Heart right ventricle (tissue), 16 donors: ENCODE measurements at regions not wholly inside any gene's neighbourhood (a gene's known extent, or its start where the extent isn't known, plus 50 kb on each side); places are given as distances from the start of the nearest gene placed in this dataset.

Source experiments
- ATAC-seq, 8 donors: fragments of 200-7000 bp; cut with Tn5 transposase; one replicate each; pipeline ENCODE4 v1.9.1; 2020; ENCODE audit warnings: mild to moderate bottlenecking in 8 of 8, moderate library complexity in 8 of 8, moderate number of reproducible peaks in 1 of 8
- DNase-seq, 2 donors: peaks; one replicate each; pipeline ENCODE4 v3.0.0-alpha.2; 2020
- H3K27ac ChIP-seq, 10 donors: fragments of 200-600 bp; sonication (generic) in 2 of 10; one replicate each; pipeline versions ENCODE4 v1.5.0 to v1.8.0; 2020 to 2022; ENCODE audit warnings: mild to moderate bottlenecking in 3 of 10
- H3K27me3 ChIP-seq, 7 donors: fragments of 200-600 bp; one replicate each; pipeline ENCODE4 v1.8.0; 2021 to 2022; ENCODE audit warnings: mild to moderate bottlenecking in 2 of 7
- H3K36me3 ChIP-seq, 9 donors: fragments of 200-600 bp; sonication (generic) in 1 of 9; one replicate each; pipeline versions ENCODE4 v1.5.0 to v1.8.0; 2020 to 2022; ENCODE audit warnings: mild to moderate bottlenecking in 2 of 9
- H3K4me1 ChIP-seq, 9 donors: fragments of 200-600 bp; sonication (generic) in 1 of 9; one replicate each; pipeline versions ENCODE4 v1.5.0 to v1.8.0; 2020 to 2022; ENCODE audit warnings: mild to moderate bottlenecking in 4 of 9
- H3K4me3 ChIP-seq, 10 donors: fragments of 200-600 bp; sonication (generic) in 2 of 10; one replicate each; pipeline versions ENCODE4 v1.5.0 to v1.8.0; 2020 to 2022; ENCODE audit warnings: mild to moderate bottlenecking in 7 of 10, moderate library complexity in 2 of 10
- H3K9me3 ChIP-seq, 11 donors: fragments of 200-600 bp in 10 of 11; sonication (generic) in 2 of 11; one replicate each; pipeline versions ENCODE4 v1.5.0 to v1.8.0; 2013 to 2022; ENCODE audit warnings: mild to moderate bottlenecking in 2 of 11, control low read depth in 1 of 11, moderate library complexity in 1 of 11
- WGBS, 2 donors: extraction: QIAGEN DNeasy Blood & Tissue Kit; methylation state at CpG; one replicate each; pipeline ENCODE4 v1.1.7; 2013; ENCODE audit warnings: inconsistent platforms in 1 of 2; 5-methylcytosine and 5-hydroxymethylcytosine counted together
- intact Hi-C, 10 donors: fragments of 100-400 bp; cut with DNase I; formaldehyde crosslinking; loops; one replicate each; pipeline versions ENCODE4 v1.11.1 to v1.14.2; 2022
- TF ChIP-seq, protein P1 (sequence below), 9 donors: fragments of 200-600 bp; sonication (generic) in 2 of 9; IDR thresholded peaks; one replicate each; pipeline versions ENCODE4 v1.5.0 to v1.8.0; 2021 to 2022; ENCODE audit warnings: antibody characterized with exemption in 9 of 9, mild to moderate bottlenecking in 5 of 9, moderate library complexity in 1 of 9
- donor health status: Arrhythmogenic right ventricular cardiomyopathy.
- donor health status: ischemic (EF 13 %, LVEDD 7.1; RV severe dilation, severe dysfunction).
- donor health status: healthy with polysubstance abuse.
- donor health status: DM: no; HTN: yes; CAD: no.
- donor health status: DM: no; HTN: no; CAD: no.
- donor health status: ischemic (EF 25% LVEDD 6.9; RV normal size, moderate dysfunction).
- donor health status: ischemic (EF 25% LVEDD 5.7; RV mildly dilated, moderate dysfunction).
- donor health status: healthy.
- donor health status: DM: yes; HTN: yes; CAD: no.
- donor health status: Ischemic cardiomyopathy.
- donor health status: ischemic (EF 35%, LVEDD 5.7; RV mildly dilated, moderate dysfunction).
- donor health status: nonischemic (EF 11% LVEDD 7.7; RV severe dilation, severe dysfunction).
- donor health status: DM: yes; HTN: yes; CAD: no.
- donor health status: PGD.
- donor health status: ischemic (EF 29% LVEDD 5.4; RV normal size, mild dysfunction).
- donor health status: nonischemic (EF 23%, LVEDD 6.1; RV moderate dilation, normal function).

DNA sequence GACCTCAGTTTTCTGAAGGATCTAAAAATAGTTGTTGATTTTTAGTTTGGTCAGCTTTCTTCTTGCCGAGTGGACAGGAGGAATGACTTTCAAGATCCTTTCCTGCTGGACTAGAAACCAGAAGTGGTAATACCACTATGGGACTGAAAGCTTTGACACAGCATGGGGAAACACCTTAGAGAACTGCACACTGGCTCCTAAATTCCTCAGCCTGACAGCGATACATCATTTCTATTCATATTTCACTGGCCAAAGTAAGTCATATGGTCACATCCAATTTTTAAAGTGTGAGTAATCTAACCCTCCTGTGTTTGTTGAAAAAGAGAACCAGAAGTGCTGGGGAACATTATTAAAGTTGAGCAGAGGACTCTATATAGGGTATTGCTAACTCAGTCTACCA lies 244.7 kb upstream of the MMADHC start:
- H3K36me3 ChIP-seq = no peaks in the 10 kb centered on the region
- H3K4me1 ChIP-seq = no peaks in the 10 kb centered on the region
- H3K27me3 ChIP-seq = no peaks in the 10 kb centered on the region
- no peak overlapping the region for H3K27ac ChIP-seq
- intact Hi-C loops = no loop called here
- H3K4me3 ChIP-seq = no peak overlapping the region
- 77% methylated on average over 2 of the region's 2 CpGs for WGBS, 2 donors
- peaks cover 0 to 38% (median 4%) of the 10 kb centered on the region in 11 donors for H3K9me3 ChIP-seq
- TF ChIP-seq, protein P1, sequence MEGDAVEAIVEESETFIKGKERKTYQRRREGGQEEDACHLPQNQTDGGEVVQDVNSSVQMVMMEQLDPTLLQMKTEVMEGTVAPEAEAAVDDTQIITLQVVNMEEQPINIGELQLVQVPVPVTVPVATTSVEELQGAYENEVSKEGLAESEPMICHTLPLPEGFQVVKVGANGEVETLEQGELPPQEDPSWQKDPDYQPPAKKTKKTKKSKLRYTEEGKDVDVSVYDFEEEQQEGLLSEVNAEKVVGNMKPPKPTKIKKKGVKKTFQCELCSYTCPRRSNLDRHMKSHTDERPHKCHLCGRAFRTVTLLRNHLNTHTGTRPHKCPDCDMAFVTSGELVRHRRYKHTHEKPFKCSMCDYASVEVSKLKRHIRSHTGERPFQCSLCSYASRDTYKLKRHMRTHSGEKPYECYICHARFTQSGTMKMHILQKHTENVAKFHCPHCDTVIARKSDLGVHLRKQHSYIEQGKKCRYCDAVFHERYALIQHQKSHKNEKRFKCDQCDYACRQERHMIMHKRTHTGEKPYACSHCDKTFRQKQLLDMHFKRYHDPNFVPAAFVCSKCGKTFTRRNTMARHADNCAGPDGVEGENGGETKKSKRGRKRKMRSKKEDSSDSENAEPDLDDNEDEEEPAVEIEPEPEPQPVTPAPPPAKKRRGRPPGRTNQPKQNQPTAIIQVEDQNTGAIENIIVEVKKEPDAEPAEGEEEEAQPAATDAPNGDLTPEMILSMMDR (IDR thresholded peaks at IDR 0.05) = no peak
- no peak for ATAC-seq
- DNase-seq = no peak

DNA sequence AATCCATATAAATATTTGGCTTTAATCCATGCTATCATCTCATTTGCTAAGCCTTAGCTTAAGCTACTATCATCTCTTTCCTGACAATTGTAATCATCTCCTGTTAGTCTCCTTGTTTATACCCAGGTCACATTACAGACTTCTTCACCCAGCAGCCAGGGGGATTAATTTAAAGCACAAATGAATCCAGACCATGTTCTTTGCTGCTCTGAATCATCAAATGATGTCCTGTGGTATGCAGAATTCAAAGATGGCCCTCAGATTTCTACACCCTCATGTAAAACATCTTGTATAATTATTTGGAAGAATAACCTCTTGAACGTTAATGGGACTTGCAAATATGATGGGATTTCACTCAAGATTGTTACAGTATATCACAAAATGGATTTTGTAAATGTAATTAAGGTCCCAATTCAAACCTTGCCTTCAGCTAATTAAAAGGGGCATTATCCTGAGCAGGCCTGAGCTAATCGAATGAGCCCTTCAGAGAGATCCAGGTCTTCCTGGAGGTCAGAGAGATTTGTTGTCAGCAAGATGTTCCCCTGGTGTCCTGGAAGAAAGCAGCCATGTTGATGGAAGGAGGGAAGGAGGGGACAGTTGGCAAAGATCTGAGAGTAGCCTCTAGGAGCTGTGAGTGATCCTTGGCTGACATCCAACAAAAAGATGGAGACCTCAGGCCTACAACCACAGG lies 241.1 kb upstream of the MMADHC start:
- H3K27me3 ChIP-seq = no peaks in the 10 kb centered on the region
- H3K9me3 ChIP-seq = peaks cover 0 to 8% (median 0%) of the 10 kb centered on the region in 11 donors
- intact Hi-C loops = no loop called here
- H3K4me3 ChIP-seq = no peak overlapping the region
- H3K4me1 ChIP-seq = peaks cover 0 to 3% (median 0%) of the 10 kb centered on the region in 9 donors
- ATAC-seq (no peak), DNase-seq (no peak)
- no peaks in the 10 kb centered on the region for H3K36me3 ChIP-seq
- WGBS, 2 donors = 96 to 99% methylated on average over 2 of the region's 2 CpGs
- H3K27ac ChIP-seq = no peak overlapping the region
- TF ChIP-seq, protein P1 (IDR thresholded peaks at IDR 0.05) = no peak

DNA sequence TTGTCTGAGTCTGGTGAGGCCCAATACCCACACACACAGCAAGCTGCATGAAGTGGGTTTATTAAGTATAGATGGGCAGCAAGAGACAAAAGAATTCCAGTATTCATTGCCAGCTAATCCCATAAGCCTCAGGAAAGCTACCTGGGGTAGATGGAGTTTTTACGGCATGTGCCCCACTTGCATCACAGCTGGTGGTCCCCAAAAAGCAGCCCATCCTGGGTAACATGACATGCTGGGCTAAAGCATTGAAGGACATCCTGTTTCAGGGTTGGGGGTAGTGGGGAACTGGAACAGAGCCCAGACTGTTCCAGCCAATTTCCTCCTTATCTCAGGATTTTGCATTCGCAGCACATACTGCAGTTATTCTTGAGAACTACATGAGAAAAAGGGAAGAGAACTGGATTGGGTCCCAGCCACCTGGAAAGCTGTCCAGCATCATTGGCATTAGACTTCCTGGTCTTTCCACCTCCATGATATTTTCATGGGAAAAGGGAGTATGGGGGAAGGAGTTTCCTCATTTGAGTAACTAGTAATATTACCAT lies 240.1 kb upstream of the MMADHC start:
- Histone ChIP-seq H3K36me3 (no peaks in the 10 kb centered on the region), H3K4me1 (peaks cover 0 to 3% (median 0%) of the 10 kb centered on the region in 9 donors), H3K4me3 (no peak overlapping the region), H3K27me3 (no peaks in the 10 kb centered on the region), H3K27ac (no peak overlapping the region), H3K9me3 (peaks cover 0 to 16% (median 0%) of the 10 kb centered on the region in 11 donors)
- TF ChIP-seq, protein P1 (IDR thresholded peaks at IDR 0.05) = no peak
- DNase-seq (no peak), ATAC-seq (no peak)
- intact Hi-C loops = no loop called here
- WGBS, 2 donors = 55 to 61% methylated on average over 2 of the region's 2 CpGs

DNA sequence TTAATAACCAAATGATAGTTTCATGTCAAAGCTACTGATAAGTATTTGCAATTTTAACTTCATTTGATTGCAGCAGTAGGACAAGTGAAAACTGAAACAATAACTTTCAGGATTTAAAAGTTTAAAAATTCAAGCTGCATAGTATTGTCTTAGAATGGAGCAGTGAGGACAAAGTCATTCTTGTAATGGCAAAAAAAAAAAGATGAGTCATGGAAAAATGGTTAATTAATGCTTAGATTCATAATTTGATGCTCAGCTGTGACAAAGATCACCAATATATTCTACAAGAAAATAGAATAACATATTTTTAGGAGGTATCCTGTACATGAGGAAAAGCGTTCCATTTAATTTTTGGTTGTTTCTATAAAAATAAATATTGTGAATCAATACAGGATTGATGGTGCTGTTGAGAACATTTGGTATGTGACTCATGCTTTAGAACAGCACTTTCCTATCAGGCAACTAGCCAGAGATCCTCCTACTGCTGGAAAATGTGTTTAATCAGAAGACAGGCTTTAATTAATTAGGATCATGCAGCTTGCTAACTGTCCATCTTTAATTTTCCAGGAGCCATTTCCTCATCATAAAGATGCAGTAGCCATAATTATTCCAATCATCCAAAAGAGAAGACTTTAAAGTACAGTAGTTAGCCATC lies 239.0 kb upstream of the MMADHC start:
- no peak for ATAC-seq
- H3K4me1 ChIP-seq = peaks cover 0 to 3% (median 0%) of the 10 kb centered on the region in 9 donors

More for the DNA sequence above, 239.0 kb upstream of the MMADHC start:
- Histone ChIP-seq H3K9me3 (peaks cover 0 to 17% (median 0%) of the 10 kb centered on the region in 11 donors), H3K27me3 (no peaks in the 10 kb centered on the region), H3K27ac (no peak overlapping the region), H3K36me3 (no peaks in the 10 kb centered on the region), H3K4me3 (no peak overlapping the region)
- intact Hi-C loops = no loop called here
- WGBS, 2 donors = 79 to 84% methylated on average over 1 of the region's 1 CpG
- no peak for DNase-seq
- TF ChIP-seq, protein P1 (IDR thresholded peaks at IDR 0.05) = no peak
